H1 (cell line): ENCODE measurements at regions not wholly inside any gene's neighbourhood (a gene's known extent, or its start where the extent isn't known, plus 50 kb on each side); places are given as distances from the start of the nearest gene placed in this dataset.
A peak's percentile ranks its signal among the peaks of the same experiment; 100 is the strongest.

ENCODE experiments used
- CTCF ChIA-PET: fragments of 300-600 bp; sonication (Branson Sonifier 250); formaldehyde crosslinking; loops from one replicate; lab custom pipeline; 2021; ENCODE audit not compliant: partially characterized antibody; lab: Charles Lee
- POLR2A ChIA-PET: fragments of 300-600 bp; sonication (Branson Sonifier 250); formaldehyde crosslinking; loops from one replicate; lab custom pipeline; 2021; ENCODE audit warnings: inconsistent platforms; ENCODE audit not compliant: partially characterized antibody; lab: Charles Lee
- DNase-seq, 2 experiments: peaks; one replicate each; pipeline versions ENCODE4 v3.0.0 to v3.0.0-alpha.2; 2010 to 2022; ENCODE audit warnings: low spot score in 2 of 2, low read depth in 1 of 2, mixed read lengths in 1 of 2
- FAIRE-seq: peaks from 2 replicates; lab custom pipeline; 2011; peaks lifted over from hg19 to GRCh38; lab: Jason Lieb, UNC
- H2AFZ ChIP-seq: 2 replicates; pipeline ENCODE4 v1.8.1; 2012; ENCODE audit warnings: low read length, inconsistent platforms
- H2AK5ac ChIP-seq: 2 replicates; pipeline ENCODE4 v1.6.1; 2013; ENCODE audit warnings: low read depth, low read length
- H2BK120ac ChIP-seq: replicated peaks from 2 replicates; pipeline ENCODE3; 2013; ENCODE audit warnings: low read depth, low read length, inconsistent platforms
- H2BK12ac ChIP-seq: 2 replicates; pipeline ENCODE4 v1.6.1; 2013; ENCODE audit warnings: low read depth, low read length
- H2BK15ac ChIP-seq: 2 replicates; pipeline ENCODE4 v1.6.1; 2013; ENCODE audit warnings: low read length
- H2BK20ac ChIP-seq: 2 replicates; pipeline ENCODE4 v1.6.1; 2013; ENCODE audit warnings: low read length
- H2BK5ac ChIP-seq: 2 replicates; pipeline ENCODE4 v1.6.1; 2013; ENCODE audit warnings: low read depth, low read length
- H3K14ac ChIP-seq: 2 replicates; pipeline ENCODE4 v1.6.1; 2013; ENCODE audit warnings: inconsistent platforms; ENCODE audit not compliant: insufficient read length
- H3K18ac ChIP-seq: 2 replicates; pipeline ENCODE4 v1.6.1; 2013; ENCODE audit warnings: low read length; ENCODE audit errors: extremely low read depth
- H3K23ac ChIP-seq: 2 replicates; pipeline ENCODE4 v1.6.1; 2013; ENCODE audit warnings: inconsistent platforms; ENCODE audit not compliant: insufficient read length
- H3K23me2 ChIP-seq: 2 replicates; pipeline ENCODE4 v1.6.1; 2013; ENCODE audit warnings: low read depth, low read length
- H3K27ac ChIP-seq: 2 replicates; pipeline ENCODE4 v1.6.1; 2011; ENCODE audit warnings: low read depth, low read length, inconsistent platforms
- H3K27me3 ChIP-seq, 4 experiments: replicated peaks in 1 of 4; 1 replicate in 1 of 4; 2 replicates in 3 of 4; pipeline versions ENCODE4 v1.6.1 to v1.8.1; 2011 to 2013; ENCODE audit warnings: low read length in 3 of 4, mild to moderate bottlenecking in 3 of 4, inconsistent platforms in 2 of 4, mixed read lengths in 2 of 4, moderate library complexity in 1 of 4; ENCODE audit not compliant: control insufficient read depth in 3 of 4, insufficient read depth in 3 of 4; ENCODE audit errors: extremely low read depth in 1 of 4
- H3K36me3 ChIP-seq, 4 experiments: 2 replicates each; pipeline versions ENCODE4 v1.6.1 to v1.8.1; 2011 to 2013; ENCODE audit warnings: mild to moderate bottlenecking in 4 of 4, low read length in 3 of 4, moderate library complexity in 2 of 4, control low read depth in 1 of 4, inconsistent platforms in 1 of 4; ENCODE audit not compliant: insufficient read depth in 4 of 4, control insufficient read depth in 2 of 4
- H3K4ac ChIP-seq: replicated peaks from 2 replicates; pipeline ENCODE3; 2013; ENCODE audit warnings: low read length, low read depth, mixed read lengths, inconsistent platforms; ENCODE audit not compliant: insufficient read length
- H3K4me1 ChIP-seq, 4 experiments: replicated peaks in 1 of 4; 1 replicate in 1 of 4; 2 replicates in 3 of 4; pipeline versions ENCODE4 v1.6.1 to v1.8.1; 2011 to 2013; ENCODE audit warnings: low read length in 3 of 4, inconsistent platforms in 2 of 4, mixed read lengths in 1 of 4; ENCODE audit not compliant: insufficient read depth in 4 of 4, control insufficient read depth in 3 of 4
- H3K4me2 ChIP-seq, 2 experiments: 2 replicates each; pipeline versions ENCODE4 v1.6.1 to v1.8.1; 2011 to 2013; ENCODE audit warnings: low read depth in 2 of 2, low read length in 2 of 2, control low read depth in 1 of 2, inconsistent platforms in 1 of 2, mild to moderate bottlenecking in 1 of 2; ENCODE audit not compliant: insufficient read depth in 1 of 2
- H3K4me3 ChIP-seq, 4 experiments: fragments of 200-600, 300-600 bp in 1 of 4; sonication (generic), shearing (Covaris generic), sonication (Bioruptor Twin) in 1 of 4; 2 replicates each; pipeline versions ENCODE4 v1.5.1 to v1.8.1; 2011 to 2016; ENCODE audit warnings: low read length in 4 of 4, low read depth in 3 of 4, control low read depth in 2 of 4, inconsistent platforms in 2 of 4, mild to moderate bottlenecking in 2 of 4, mixed read lengths in 1 of 4, moderate library complexity in 1 of 4; ENCODE audit not compliant: insufficient read depth in 2 of 4; ENCODE audit errors: extremely low read depth in 1 of 4
- H3K56ac ChIP-seq: replicated peaks from 2 replicates; pipeline ENCODE3; 2013; ENCODE audit warnings: low read depth, mild to moderate bottlenecking, mixed read lengths, low read length, inconsistent platforms; ENCODE audit not compliant: insufficient read length
- H3K79me1 ChIP-seq: 2 replicates; pipeline ENCODE4 v1.6.1; 2013; ENCODE audit warnings: low read depth, low read length, control low read depth
- H3K79me2 ChIP-seq, 2 experiments: 2 replicates each; pipeline versions ENCODE4 v1.6.1 to v1.8.1; 2012 to 2013; ENCODE audit warnings: low read length in 2 of 2, mild to moderate bottlenecking in 2 of 2, inconsistent platforms in 1 of 2; ENCODE audit not compliant: insufficient read depth in 2 of 2, control insufficient read depth in 1 of 2
- H3K9ac ChIP-seq, 4 experiments: replicated peaks in 1 of 4; 1 replicate in 1 of 4; 2 replicates in 3 of 4; pipeline versions ENCODE4 v1.6.1 to v1.8.1; 2011 to 2013; ENCODE audit warnings: low read depth in 3 of 4, low read length in 3 of 4, control low read depth in 2 of 4, mild to moderate bottlenecking in 2 of 4, moderate library complexity in 2 of 4, inconsistent platforms in 1 of 4; ENCODE audit errors: extremely low read depth in 1 of 4
- H3K9me3 ChIP-seq, 2 experiments: 2 replicates each; pipeline versions ENCODE4 v1.6.1 to v1.8.1; 2012 to 2013; ENCODE audit warnings: mild to moderate bottlenecking in 2 of 2, moderate library complexity in 2 of 2, control low read depth in 1 of 2, inconsistent platforms in 1 of 2, low read depth in 1 of 2, low read length in 1 of 2, mixed read lengths in 1 of 2; ENCODE audit not compliant: insufficient read depth in 2 of 2
- H4K20me1 ChIP-seq, 2 experiments: replicated peaks in 1 of 2; 2 replicates each; pipeline versions ENCODE3 to v1.8.1; 2011 to 2013; ENCODE audit warnings: inconsistent platforms in 2 of 2, low read length in 2 of 2, mild to moderate bottlenecking in 1 of 2; ENCODE audit not compliant: insufficient read depth in 2 of 2, control insufficient read depth in 1 of 2
- H4K5ac ChIP-seq: 2 replicates; pipeline ENCODE4 v1.6.1; 2013; ENCODE audit warnings: low read length, low read depth, mixed read lengths, inconsistent platforms; ENCODE audit not compliant: insufficient read length
- H4K8ac ChIP-seq: 2 replicates; pipeline ENCODE4 v1.8.0; 2013; ENCODE audit warnings: mild to moderate bottlenecking, moderate library complexity, low read length, inconsistent platforms; ENCODE audit not compliant: insufficient read depth; ENCODE audit errors: extremely low read depth
- H4K91ac ChIP-seq: replicated peaks from 2 replicates; pipeline ENCODE3; 2013; ENCODE audit warnings: low read length, mixed read lengths, inconsistent platforms; ENCODE audit not compliant: insufficient read length
- BRCA1 ChIP-seq: IDR thresholded peaks from 2 replicates; pipeline ENCODE4 v1.6.1; 2012; ENCODE audit warnings: low read depth, low read length, improper control_type of control experiment
- CTBP2 ChIP-seq: IDR thresholded peaks from 2 replicates; pipeline ENCODE4 v1.7.0; 2011; ENCODE audit warnings: borderline replicate concordance, mild to moderate bottlenecking, moderate library complexity, mixed read lengths, low read length; ENCODE audit not compliant: insufficient read depth, insufficient read length
- EGR1 ChIP-seq: IDR thresholded peaks from 2 replicates; pipeline ENCODE4 v1.6.1; 2011; ENCODE audit warnings: low read depth, low read length, borderline replicate concordance
- EP300 ChIP-seq, 2 experiments: IDR thresholded peaks; 1 replicate in 1 of 2; 2 replicates in 1 of 2; pipeline ENCODE4 v1.6.1; 2011 to 2012; ENCODE audit warnings: low read depth in 2 of 2, low read length in 2 of 2, mild to moderate bottlenecking in 2 of 2, borderline replicate concordance in 1 of 2, inconsistent platforms in 1 of 2, moderate library complexity in 1 of 2
- GABPA ChIP-seq: IDR thresholded peaks from 2 replicates; pipeline ENCODE4 v1.6.1; 2011; ENCODE audit warnings: mild to moderate bottlenecking, low read length, moderate library complexity, borderline replicate concordance; ENCODE audit not compliant: insufficient read depth
- JUN ChIP-seq: IDR thresholded peaks from 2 replicates; pipeline ENCODE4 v1.6.1; 2011; ENCODE audit warnings: low read depth, mild to moderate bottlenecking, improper control_type of control experiment, low read length
- KDM1A ChIP-seq: fragments of 200-600, 300-600 bp; sonication (generic); IDR thresholded peaks from 2 replicates; pipeline ENCODE4 v1.7.1; 2016; ENCODE audit warnings: mild to moderate bottlenecking, low read length, borderline replicate concordance
- POLR2A ChIP-seq, 2 experiments: IDR thresholded peaks; 1 replicate in 1 of 2; 2 replicates in 1 of 2; pipeline ENCODE4 v1.6.1; 2011; ENCODE audit warnings: low read depth in 2 of 2, low read length in 2 of 2, mild to moderate bottlenecking in 2 of 2; ENCODE audit errors: control extremely low read depth in 1 of 2
- RBBP5 ChIP-seq: IDR thresholded peaks from 2 replicates; pipeline ENCODE4 v1.7.1; 2012; ENCODE audit warnings: low read depth, mild to moderate bottlenecking, inconsistent platforms, low read length, moderate library complexity, borderline replicate concordance
- TCF12 ChIP-seq: IDR thresholded peaks from 2 replicates; pipeline ENCODE4 v1.6.1; 2011; ENCODE audit warnings: low read depth, mild to moderate bottlenecking, low read length
- ZNF274 ChIP-seq: IDR thresholded peaks from 2 replicates; pipeline ENCODE4 v1.7.0; 2012; ENCODE audit warnings: low read length, borderline replicate concordance; ENCODE audit errors: extremely low read depth
- WGBS, 2 experiments: shearing (Covaris generic) in 1 of 2; methylation state at CpG; one replicate each; pipeline versions ENCODE4 v1.1.6 to v1.1.7; 2013 to 2015; ENCODE audit warnings: low lambda C conversion rate in 2 of 2, mixed read lengths in 2 of 2, inconsistent platforms in 1 of 2, low coverage in 1 of 2, missing lambda C conversion rate in 1 of 2; ENCODE audit not compliant: insufficient replicate concordance in 2 of 2, insufficient coverage in 1 of 2, insufficient read length in 1 of 2; ENCODE audit errors: extremely low coverage in 1 of 2, missing lambda C conversion rate in 1 of 2; 5-methylcytosine and 5-hydroxymethylcytosine counted together

DNA sequence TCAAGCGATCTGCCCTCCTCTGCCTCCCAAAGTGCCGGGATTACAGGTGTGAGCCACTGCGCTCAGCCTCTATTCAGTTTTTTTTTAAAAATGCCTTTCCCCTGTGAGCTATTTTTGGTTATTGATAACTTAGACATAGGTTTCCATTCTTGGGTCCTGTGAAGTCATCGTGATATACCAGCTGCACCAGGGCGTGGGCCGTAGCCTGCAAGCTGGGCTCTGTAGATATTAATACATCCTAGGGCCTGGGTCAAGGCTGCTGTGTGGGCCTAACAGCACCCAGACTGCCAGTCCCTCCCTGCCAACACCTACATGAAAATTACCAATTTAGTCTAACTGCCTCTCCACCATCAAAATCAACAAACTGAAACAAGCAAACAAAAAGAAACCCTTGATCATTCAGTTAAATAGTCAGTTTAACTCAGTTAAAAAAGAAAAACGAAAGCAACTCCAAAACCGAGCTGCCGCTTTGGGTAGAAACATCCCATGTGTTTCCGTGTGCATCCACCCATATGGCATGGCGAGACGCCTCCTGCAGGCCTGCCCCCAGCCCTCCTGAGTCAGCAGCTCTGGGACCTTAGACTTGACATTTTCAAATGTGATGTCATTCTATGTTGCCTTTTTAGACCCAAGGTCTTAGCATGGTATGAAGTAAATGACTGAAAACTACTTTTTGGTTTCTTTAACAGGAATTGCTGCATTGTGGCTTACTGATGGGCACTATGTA, 330.2 kb downstream of the GLRX3 start:
- no peak overlapping the region for H2BK5ac ChIP-seq
- peaks cover 4 to 10% of the 10 kb centered on the region in 2 experiments; a peak in 3 of 4 replicates for H3K9me3 ChIP-seq
- no peak overlapping the region for H2AFZ ChIP-seq
- WGBS, 2 experiments: 93% methylated on average over 12 of the region's 12 CpGs; no CpG with 5 or more reads in 1 of the 2 experiments
- no peaks in the 10 kb centered on the region for H3K36me3 ChIP-seq
- H2BK15ac ChIP-seq: no peak overlapping the region
- H3K23me2 ChIP-seq: no peaks in the 10 kb centered on the region
- no peak overlapping the region for H3K23ac ChIP-seq
- no peak overlapping the region for H3K4ac ChIP-seq
- H3K14ac ChIP-seq: no peak overlapping the region
- ChIA-PET POLR2A (no interaction called here), CTCF (interaction anchor here (0.6 to 2.3 kb wide), 4 partner anchors 10 to 126 kb away, joined by 3 to 7 read pairs (median 4); no protein-coding TSS in a partner anchor)
- H3K9ac ChIP-seq: no peak overlapping the region
- H3K27ac ChIP-seq: no peak overlapping the region
- no peak overlapping the region for H3K18ac ChIP-seq
- H3K4me1 ChIP-seq: no peaks in the 10 kb centered on the region
- H2AK5ac ChIP-seq: no peak overlapping the region
- DNase-seq (peak in 1 of 2 experiments; percentile 7), FAIRE-seq (no peak)
- H3K4me3 ChIP-seq: no peak overlapping the region
- H4K8ac ChIP-seq: no peak overlapping the region; the same call in 1 of the 2 replicates
- H4K20me1 ChIP-seq: no peaks in the 10 kb centered on the region
- H3K4me2 ChIP-seq: no peak overlapping the region
- H3K27me3 ChIP-seq: no peaks in the 10 kb centered on the region
- H4K91ac ChIP-seq: no peak overlapping the region
- no peak overlapping the region for H4K5ac ChIP-seq
- H2BK120ac ChIP-seq: no peak overlapping the region
- no peak overlapping the region for H2BK20ac ChIP-seq
- H2BK12ac ChIP-seq: no peak overlapping the region
- no peak overlapping the region for H3K56ac ChIP-seq
- no peaks in the 10 kb centered on the region for H3K79me2 ChIP-seq
- H3K79me1 ChIP-seq: no peaks in the 10 kb centered on the region
- TF ChIP-seq RBBP5: no peak
- TF ChIP-seq KDM1A: no peak
- TF ChIP-seq TCF12: no peak
- no peak for TF ChIP-seq ZNF274
- TF ChIP-seq EP300 (IDR thresholded peaks at IDR 0.05; ENCODE audit: borderline replicate concordance in 1 of 2, low read depth in 2 of 2, low read length in 2 of 2): no peak
- TF ChIP-seq JUN: no peak
- no peak for TF ChIP-seq CTBP2
- TF ChIP-seq EGR1: no peak
- no peak for TF ChIP-seq BRCA1
- TF ChIP-seq POLR2A (IDR thresholded peaks at IDR 0.05; ENCODE audit: control extremely low read depth in 1 of 2, low read depth in 2 of 2, low read length in 2 of 2): no peak
- no peak for TF ChIP-seq GABPA
